ENCODE measurements at regions not wholly inside any gene's neighbourhood (a gene's known extent, or its start where the extent isn't known, plus 50 kb on each side); places are given as distances from the start of the nearest gene placed in this dataset.

DNA sequence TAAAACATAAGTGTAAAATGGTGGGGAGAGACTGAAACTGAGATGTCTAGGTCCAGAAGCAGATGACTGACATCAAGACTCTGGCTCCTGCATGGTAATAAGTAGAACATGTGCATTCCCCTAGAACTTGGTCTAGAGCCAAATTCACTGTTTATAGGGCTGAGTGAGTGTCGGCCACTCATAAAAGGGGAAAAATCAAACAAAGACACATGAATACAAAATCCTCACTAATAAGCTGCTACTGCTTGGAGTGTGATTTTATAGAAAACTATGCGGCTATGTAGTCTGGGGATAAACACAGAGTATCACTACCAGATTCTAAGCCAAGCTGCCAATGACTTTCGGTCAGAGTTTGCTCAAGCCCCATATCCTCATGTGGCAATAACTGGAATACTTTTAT lies 1080.8 kb upstream of the DDX18 start:
- 56 to 60% methylated on average over 3 of the region's 3 CpGs for WGBS, 2 donors
- H3K4me3 ChIP-seq (ENCODE audit: low read depth, poor library complexity, severe bottlenecking): no peak overlapping the region
- TF ChIP-seq, protein P1, sequence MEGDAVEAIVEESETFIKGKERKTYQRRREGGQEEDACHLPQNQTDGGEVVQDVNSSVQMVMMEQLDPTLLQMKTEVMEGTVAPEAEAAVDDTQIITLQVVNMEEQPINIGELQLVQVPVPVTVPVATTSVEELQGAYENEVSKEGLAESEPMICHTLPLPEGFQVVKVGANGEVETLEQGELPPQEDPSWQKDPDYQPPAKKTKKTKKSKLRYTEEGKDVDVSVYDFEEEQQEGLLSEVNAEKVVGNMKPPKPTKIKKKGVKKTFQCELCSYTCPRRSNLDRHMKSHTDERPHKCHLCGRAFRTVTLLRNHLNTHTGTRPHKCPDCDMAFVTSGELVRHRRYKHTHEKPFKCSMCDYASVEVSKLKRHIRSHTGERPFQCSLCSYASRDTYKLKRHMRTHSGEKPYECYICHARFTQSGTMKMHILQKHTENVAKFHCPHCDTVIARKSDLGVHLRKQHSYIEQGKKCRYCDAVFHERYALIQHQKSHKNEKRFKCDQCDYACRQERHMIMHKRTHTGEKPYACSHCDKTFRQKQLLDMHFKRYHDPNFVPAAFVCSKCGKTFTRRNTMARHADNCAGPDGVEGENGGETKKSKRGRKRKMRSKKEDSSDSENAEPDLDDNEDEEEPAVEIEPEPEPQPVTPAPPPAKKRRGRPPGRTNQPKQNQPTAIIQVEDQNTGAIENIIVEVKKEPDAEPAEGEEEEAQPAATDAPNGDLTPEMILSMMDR (IDR thresholded peaks at IDR 0.05): no peak
- TF ChIP-seq POLR2A (IDR thresholded peaks at IDR 0.05): no peak
- no peak for DNase-seq (ENCODE audit: low spot score in 2 of 2)
- intact Hi-C loops (cut with DNase I; ENCODE audit: low total_unique reads): no loop called here

GRCh38 chr2:116737951-116738350 lies 1076.5 kb upstream of the DDX18 start:
- 69 to 77% methylated on average over 3 of the region's 3 CpGs for WGBS, 2 donors
- DNase-seq (ENCODE audit: low spot score in 2 of 2): no peak
- intact Hi-C loops (cut with DNase I; ENCODE audit: low total_unique reads): no loop called here
- TF ChIP-seq, protein P1 (IDR thresholded peaks at IDR 0.05): no peak
- TF ChIP-seq POLR2A (IDR thresholded peaks at IDR 0.05): no peak
- H3K4me3 ChIP-seq (ENCODE audit: low read depth, poor library complexity, severe bottlenecking): no peak overlapping the region

DNA sequence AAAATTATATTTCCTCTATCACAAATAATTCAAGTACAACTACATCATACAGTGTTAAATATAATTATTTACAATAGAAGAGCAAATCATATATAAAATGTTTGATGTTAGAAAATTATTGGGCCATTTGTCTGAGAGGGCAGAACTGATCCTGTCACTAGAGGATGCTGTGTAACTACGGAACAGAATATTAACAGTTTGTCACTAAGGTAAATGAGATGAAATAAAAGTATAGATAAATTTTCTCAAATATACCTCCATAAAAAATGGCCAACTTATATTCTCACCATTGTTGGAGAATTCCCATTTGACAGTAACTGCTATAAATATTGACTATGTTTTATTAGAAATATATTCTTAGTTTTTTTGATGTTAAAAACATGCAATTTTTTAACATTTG lies 1067.4 kb upstream of the DDX18 start:
- TF ChIP-seq, protein P1 (IDR thresholded peaks at IDR 0.05): no peak
- no peak for TF ChIP-seq POLR2A (IDR thresholded peaks at IDR 0.05)
- no peak overlapping the region for H3K4me3 ChIP-seq (ENCODE audit: low read depth, poor library complexity, severe bottlenecking)
- WGBS, 2 donors: 58 to 70% methylated on average over 1 of the region's 1 CpG
- DNase-seq (ENCODE audit: low spot score in 2 of 2): no peak
- intact Hi-C loops (cut with DNase I; ENCODE audit: low total_unique reads): no loop called here

DNA sequence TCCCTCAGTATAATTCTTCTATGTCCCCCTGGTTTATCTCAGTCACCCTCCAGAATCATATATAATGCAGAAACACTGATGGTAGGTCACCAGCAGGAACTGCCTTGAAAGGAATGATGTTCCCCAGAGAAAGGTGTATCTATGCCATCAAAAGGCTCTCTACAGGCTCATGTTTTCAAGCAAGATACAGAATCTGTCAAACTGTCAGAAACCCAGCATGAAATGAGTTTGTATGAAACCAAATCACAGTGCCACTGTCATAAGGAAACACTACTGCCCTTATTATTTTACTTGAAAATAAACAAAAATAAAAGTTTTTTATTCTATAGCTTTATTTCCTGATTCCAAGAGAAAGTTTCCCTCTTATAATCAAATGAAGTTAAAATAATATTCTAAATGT lies 1064.5 kb upstream of the DDX18 start:
- DNase-seq (ENCODE audit: low spot score in 2 of 2): no peak
- no peak overlapping the region for H3K4me3 ChIP-seq (ENCODE audit: low read depth, poor library complexity, severe bottlenecking)
- TF ChIP-seq, protein P1 (IDR thresholded peaks at IDR 0.05): no peak
- no peak for TF ChIP-seq POLR2A (IDR thresholded peaks at IDR 0.05)
- intact Hi-C loops (cut with DNase I; ENCODE audit: low total_unique reads): no loop called here

DNA sequence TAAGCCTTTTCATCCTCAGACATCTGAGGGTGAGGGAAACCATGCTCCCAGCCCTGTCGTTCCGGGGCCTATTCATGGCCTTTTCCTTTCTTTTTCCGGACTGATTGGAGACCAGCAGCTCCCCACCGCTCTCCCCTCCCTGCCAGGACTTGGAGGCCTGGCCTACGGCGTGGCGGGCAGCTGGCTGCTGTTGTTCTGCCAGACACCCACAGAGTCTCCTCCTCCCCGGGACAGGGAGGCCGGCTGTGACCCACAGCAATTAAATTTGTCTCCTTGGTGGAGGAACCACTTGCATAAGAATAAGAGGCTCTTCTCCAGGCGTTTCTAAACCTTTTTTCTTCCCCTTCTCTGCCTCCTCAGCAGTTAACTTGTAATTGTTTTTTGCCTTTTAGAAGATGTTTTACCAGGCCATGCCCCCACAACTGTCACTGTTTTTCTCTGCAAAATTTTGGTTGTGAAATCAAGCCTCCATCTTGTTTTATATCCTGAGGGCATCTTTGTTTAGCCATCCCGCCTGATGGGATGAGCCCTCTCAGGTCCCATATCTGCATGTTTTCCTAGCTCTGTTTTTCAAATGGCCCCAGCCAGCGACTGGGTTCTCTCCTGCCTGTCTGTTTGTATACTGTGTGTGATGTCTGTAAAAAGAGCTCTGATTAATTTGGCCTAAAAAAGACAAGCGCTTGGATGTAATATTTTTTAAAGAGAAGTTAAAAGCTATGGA lies 1060.0 kb upstream of the DDX18 start:
- no peak overlapping the region for H3K4me3 ChIP-seq (ENCODE audit: low read depth, poor library complexity, severe bottlenecking)
- intact Hi-C loops (cut with DNase I; ENCODE audit: low total_unique reads): no loop called here
- TF ChIP-seq POLR2A (IDR thresholded peaks at IDR 0.05): no peak
- TF ChIP-seq, protein P1 (IDR thresholded peaks at IDR 0.05): no peak
- DNase-seq (ENCODE audit: low spot score in 2 of 2): no peak
- 61 to 62% methylated on average over 13 of the region's 13 CpGs for WGBS, 2 donors

DNA sequence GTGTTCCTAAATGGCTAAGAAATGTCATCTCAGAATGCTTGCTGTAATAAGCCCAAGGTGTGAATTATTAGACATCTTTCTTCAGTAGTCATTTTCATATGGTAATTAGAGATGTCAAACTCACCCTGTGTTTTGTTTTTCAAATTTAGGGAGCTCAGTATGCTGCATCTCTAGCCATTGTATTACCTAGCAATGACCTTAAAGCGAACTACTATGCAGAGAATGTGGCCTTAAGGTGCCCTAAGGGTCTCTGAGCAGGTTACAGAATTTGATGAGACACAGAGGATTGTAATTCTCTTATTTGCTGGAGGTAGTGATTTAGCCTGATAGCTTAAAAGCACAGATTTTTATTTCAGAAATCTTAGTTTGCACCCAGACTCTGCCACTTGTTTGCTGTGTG lies 1052.6 kb upstream of the DDX18 start:
- no peak for TF ChIP-seq POLR2A (IDR thresholded peaks at IDR 0.05)
- TF ChIP-seq, protein P1 (IDR thresholded peaks at IDR 0.05): no peak
- no peak for DNase-seq (ENCODE audit: low spot score in 2 of 2)
- WGBS, 2 donors: 48 to 55% methylated on average over 1 of the region's 1 CpG
- H3K4me3 ChIP-seq (ENCODE audit: low read depth, poor library complexity, severe bottlenecking): no peak overlapping the region
- intact Hi-C loops (cut with DNase I; ENCODE audit: low total_unique reads): no loop called here

Measured in lower leg skin (tissue), 4 donors.